GM12878 (cell line): ENCODE measurements at regions not wholly inside any gene's neighbourhood (a gene's known extent, or its start where the extent isn't known, plus 50 kb on each side); places are given as distances from the start of the nearest gene placed in this dataset.

ENCODE experiments used
- ATAC-seq: fragments of 200-7000 bp; cut with Tn5 transposase; 3 replicates; pipeline ENCODE4 v1.9.1; 2020; ENCODE audit warnings: mild to moderate bottlenecking, moderate library complexity
- BruUV-seq: library from RNA; stranded (reverse); fragments of 400-500 nt; replicated peaks from 2 replicates; lab custom pipeline; 2021; lab: Mats Ljungman, UMichigan
- CTCF ChIA-PET: fragments of 300-600 bp; sonication (Branson Sonifier 250); formaldehyde crosslinking; extraction: SDS; loops from one replicate; lab custom pipeline; 2021; ENCODE audit warnings: inconsistent platforms; lab: Yijun Ruan, JAX
- POLR2A ChIA-PET: fragments of 350-600 bp; formaldehyde crosslinking; extraction: SDS; loops from one replicate; lab custom pipeline; 2021; ENCODE audit warnings: inconsistent platforms; lab: Charles Lee
- RAD21 ChIA-PET: fragments of 300-600 bp; sonication (Branson Sonifier 250); formaldehyde crosslinking; loops from one replicate; lab custom pipeline; 2023; ENCODE audit warnings: antibody characterized with exemption; ENCODE audit not compliant: unreplicated experiment; lab: Charles Lee
- SMC1A ChIA-PET: fragments of 300-600 bp; sonication (Branson Sonifier 250); formaldehyde crosslinking; loops from one replicate; lab custom pipeline; 2023; ENCODE audit not compliant: unreplicated experiment, uncharacterized antibody; lab: Charles Lee
- DNase-seq: peaks from one replicate; pipeline ENCODE4 v3.0.0-alpha.2; 2011; ENCODE audit warnings: low read depth, low spot score
- FAIRE-seq: peaks from 3 replicates; lab custom pipeline; 2011; peaks lifted over from hg19 to GRCh38; lab: Jason Lieb, UNC
- H2AFZ ChIP-seq: 2 replicates; pipeline ENCODE4 v1.6.0; 2011; ENCODE audit warnings: low read depth, low read length, control low read depth; ENCODE audit not compliant: control insufficient read depth
- H3K27ac ChIP-seq: 2 replicates; pipeline ENCODE4 v1.5.1; 2011; ENCODE audit warnings: control low read depth; ENCODE audit not compliant: control insufficient read depth, insufficient read depth
- H3K27me3 ChIP-seq, 2 experiments: replicated peaks in 1 of 2; 2 replicates each; pipeline versions ENCODE4 v1.6.0 to v1.6.1; 2011; ENCODE audit warnings: low read length in 1 of 2; ENCODE audit not compliant: control insufficient read depth in 2 of 2, insufficient read depth in 2 of 2
- H3K36me3 ChIP-seq, 2 experiments: 2 replicates each; pipeline ENCODE4 v1.5.1; 2011; ENCODE audit warnings: low read length in 1 of 2; ENCODE audit not compliant: control insufficient read depth in 2 of 2, insufficient read depth in 2 of 2
- H3K4me1 ChIP-seq: 2 replicates; pipeline ENCODE4 v1.6.1; 2011; ENCODE audit warnings: mild to moderate bottlenecking, low read length, moderate library complexity, mixed read lengths; ENCODE audit not compliant: control insufficient read depth, insufficient read depth
- H3K4me2 ChIP-seq: 2 replicates; pipeline ENCODE4 v1.6.0; 2011; ENCODE audit warnings: control low read depth; ENCODE audit not compliant: control insufficient read depth, insufficient read depth
- H3K4me3 ChIP-seq: fragments of 200-600 bp; sonication (generic); 2 replicates; pipeline ENCODE4 v1.5.1; 2016
- H3K79me2 ChIP-seq: 2 replicates; pipeline ENCODE4 v1.6.0; 2011; ENCODE audit warnings: low read length; ENCODE audit not compliant: control insufficient read depth, insufficient read depth
- H3K9ac ChIP-seq: 2 replicates; pipeline ENCODE4 v1.8.0; 2011; ENCODE audit warnings: low read length, control low read depth, mixed read lengths; ENCODE audit not compliant: control insufficient read depth, insufficient read depth
- H3K9me3 ChIP-seq: replicated peaks from 3 replicates; pipeline ENCODE4 v1.5.1; 2011; ENCODE audit warnings: mild to moderate bottlenecking, low read length; ENCODE audit not compliant: control insufficient read depth, insufficient read depth
- H4K20me1 ChIP-seq: 2 replicates; pipeline ENCODE4 v1.6.0; 2011; ENCODE audit not compliant: control insufficient read depth, insufficient read depth
- CBX5 ChIP-seq: sonication (generic); IDR thresholded peaks from 2 replicates; pipeline ENCODE4 v1.6.1; 2016; ENCODE audit warnings: low read depth, moderate library complexity, mild to moderate bottlenecking, inconsistent platforms
- CREB1 ChIP-seq: IDR thresholded peaks from 2 replicates; pipeline ENCODE4 v1.6.1; 2012; ENCODE audit warnings: low read depth, mild to moderate bottlenecking, inconsistent platforms
- CTCF ChIP-seq, 3 experiments: IDR thresholded peaks in 2 of 3; conservative IDR thresholded peaks in 1 of 3; 2 replicates each; pipeline ENCODE4 v1.5.1; 2011; ENCODE audit warnings: low read depth in 3 of 3, low read length in 3 of 3, mild to moderate bottlenecking in 3 of 3, control low read depth in 2 of 3, moderate library complexity in 2 of 3, inconsistent platforms in 1 of 3, mixed read lengths in 1 of 3; ENCODE audit not compliant: control insufficient read depth in 2 of 3, insufficient read depth in 1 of 3; ENCODE audit errors: extremely low read depth in 1 of 3
- RBBP5 ChIP-seq: fragments of 200-600 bp; sonication (generic); conservative IDR thresholded peaks from 2 replicates; pipeline ENCODE4 v1.6.1; 2016
- STAT3 ChIP-seq: IDR thresholded peaks from 2 replicates; pipeline ENCODE4 v1.6.1; 2011; ENCODE audit warnings: low read depth, low read length, improper control_type of control experiment
- WGBS: methylation state at CpG from one replicate; pipeline ENCODE4 v1.1.6; 2016; ENCODE audit warnings: low lambda C conversion rate; ENCODE audit not compliant: insufficient replicate concordance, insufficient coverage; ENCODE audit errors: missing lambda C conversion rate; 5-methylcytosine and 5-hydroxymethylcytosine counted together
- in situ Hi-C: fragments of 300-500 bp; cut with MboI; formaldehyde crosslinking; loops from 9 replicates; pipeline ENCODE4 v1.14.3; 2018; ENCODE audit warnings: mixed read lengths
- intact Hi-C: fragments of 100-400 bp; cut with micrococcal nuclease; formaldehyde crosslinking; loops from one replicate; pipeline ENCODE4 v1.14.2; 2022; ENCODE audit not compliant: unreplicated experiment
- TF ChIP-seq, protein P1 (sequence below): IDR thresholded peaks from 2 replicates; pipeline ENCODE4 v1.6.1; 2012; ENCODE audit warnings: low read length, inconsistent platforms
- TF ChIP-seq, protein P2 (sequence below): IDR thresholded peaks from 2 replicates; pipeline ENCODE4 v1.6.1; 2012; ENCODE audit warnings: low read depth, low read length, improper control_type of control experiment

- no peak overlapping the region for H3K4me3 ChIP-seq
- FAIRE-seq (no peak), DNase-seq (no peak), ATAC-seq (no peak)
- H2AFZ ChIP-seq = no peak overlapping the region
- no peaks in the 10 kb centered on the region for H3K4me1 ChIP-seq
- BruUV-seq = no TSS peak
- no peak overlapping the region for H3K9ac ChIP-seq
- TF ChIP-seq CREB1 = no peak
- no peak for TF ChIP-seq CBX5
- TF ChIP-seq CTCF (IDR thresholded peaks at IDR 0.05 in 2 of 3, conservative IDR thresholded peaks at IDR 0.05 in 1 of 3; ENCODE audit: control insufficient read depth in 2 of 3, extremely low read depth in 1 of 3, insufficient read depth in 1 of 3, low read depth in 3 of 3, low read length in 3 of 3) = no peak
- TF ChIP-seq RBBP5 = no peak
- H4K20me1 ChIP-seq = no peaks in the 10 kb centered on the region
- in situ Hi-C loops (no loop called here), intact Hi-C loops (no loop called here)
- no peaks in the 10 kb centered on the region for H3K79me2 ChIP-seq
- no peaks in the 10 kb centered on the region for H3K9me3 ChIP-seq
- no peak overlapping the region for H3K4me2 ChIP-seq
- no peaks in the 10 kb centered on the region for H3K36me3 ChIP-seq
- no peaks in the 10 kb centered on the region for H3K27me3 ChIP-seq
- no peak overlapping the region for H3K27ac ChIP-seq
- 41% methylated on average over 2 of the region's 2 CpGs for WGBS
- CTCF ChIA-PET = interaction anchor here (1.0 kb wide), 1 partner anchor 140 kb away, joined by 3 read pairs; no protein-coding TSS in a partner anchor
- RAD21 ChIA-PET = no interaction called here
- SMC1A ChIA-PET = interaction anchor here (1.1 to 1.3 kb wide), 2 partner anchors 12 to 136 kb away, joined by 3 read pairs; no protein-coding TSS in a partner anchor
- POLR2A ChIA-PET = no interaction called here
Observed at GRCh38 chr4:13794819-13795565, 167.5 kb upstream of the BOD1L1 start.

DNA sequence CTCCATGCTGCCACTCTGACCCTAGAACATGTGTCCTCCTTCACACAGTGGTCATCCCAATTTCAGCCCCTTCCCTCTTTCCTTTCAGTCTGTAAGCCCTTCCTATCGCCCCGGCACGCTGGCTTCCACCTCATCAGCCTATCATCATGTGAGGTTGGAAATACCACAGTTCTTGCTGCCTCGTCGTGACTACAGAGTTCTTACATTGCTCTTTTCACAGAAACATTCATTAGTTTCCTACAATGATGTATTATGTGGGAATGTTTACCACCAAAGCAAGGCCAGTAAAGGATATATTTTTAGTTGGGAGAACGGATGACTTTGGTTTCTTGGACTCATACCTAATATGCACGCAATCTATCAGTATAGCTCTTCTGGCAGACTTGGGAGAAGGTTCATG lies 169.5 kb upstream of the BOD1L1 start:
- Histone ChIP-seq H2AFZ (no peak overlapping the region), H3K4me3 (no peak overlapping the region), H3K4me1 (no peaks in the 10 kb centered on the region), H3K27me3 (no peaks in the 10 kb centered on the region), H3K9me3 (no peaks in the 10 kb centered on the region), H3K27ac (no peak overlapping the region), H4K20me1 (no peaks in the 10 kb centered on the region), H3K36me3 (no peaks in the 10 kb centered on the region), H3K79me2 (no peaks in the 10 kb centered on the region), H3K4me2 (no peak overlapping the region), H3K9ac (no peak overlapping the region)
- RAD21 ChIA-PET = no interaction called here
- no peak for FAIRE-seq
- no TSS peak for BruUV-seq
- DNase-seq = no peak
- no peak for ATAC-seq
- CTCF ChIA-PET = no interaction called here
- TF ChIP-seq, protein P1, sequence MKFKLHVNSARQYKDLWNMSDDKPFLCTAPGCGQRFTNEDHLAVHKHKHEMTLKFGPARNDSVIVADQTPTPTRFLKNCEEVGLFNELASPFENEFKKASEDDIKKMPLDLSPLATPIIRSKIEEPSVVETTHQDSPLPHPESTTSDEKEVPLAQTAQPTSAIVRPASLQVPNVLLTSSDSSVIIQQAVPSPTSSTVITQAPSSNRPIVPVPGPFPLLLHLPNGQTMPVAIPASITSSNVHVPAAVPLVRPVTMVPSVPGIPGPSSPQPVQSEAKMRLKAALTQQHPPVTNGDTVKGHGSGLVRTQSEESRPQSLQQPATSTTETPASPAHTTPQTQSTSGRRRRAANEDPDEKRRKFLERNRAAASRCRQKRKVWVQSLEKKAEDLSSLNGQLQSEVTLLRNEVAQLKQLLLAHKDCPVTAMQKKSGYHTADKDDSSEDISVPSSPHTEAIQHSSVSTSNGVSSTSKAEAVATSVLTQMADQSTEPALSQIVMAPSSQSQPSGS = no peak
- TF ChIP-seq, protein P2, sequence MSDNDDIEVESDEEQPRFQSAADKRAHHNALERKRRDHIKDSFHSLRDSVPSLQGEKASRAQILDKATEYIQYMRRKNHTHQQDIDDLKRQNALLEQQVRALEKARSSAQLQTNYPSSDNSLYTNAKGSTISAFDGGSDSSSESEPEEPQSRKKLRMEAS = no peak
- no peak for TF ChIP-seq STAT3
- in situ Hi-C loops (no loop called here), intact Hi-C loops (no loop called here)
- WGBS = 18% methylated on average over 7 of the region's 7 CpGs
- SMC1A ChIA-PET = interaction anchor here (0.9 kb wide), 1 partner anchor 9 kb away, joined by 3 read pairs; no protein-coding TSS in a partner anchor
- POLR2A ChIA-PET = no interaction called here
